ENCODE measurements at regions not wholly inside any gene's neighbourhood (a gene's known extent, or its start where the extent isn't known, plus 50 kb on each side); places are given as distances from the start of the nearest gene placed in this dataset.

GRCh38 chr18:57895182-57895581 lies 92.1 kb upstream of the ATP8B1 start:
- H3K36me3 ChIP-seq (ENCODE audit: control insufficient read depth in 2 of 2, extremely low read depth in 1 of 2, insufficient read depth in 2 of 2, low read length in 2 of 2) = no peaks in the 10 kb centered on the region
- no peak overlapping the region for H3K9ac ChIP-seq (replicated peaks; ENCODE audit: extremely low read depth, insufficient read depth, low read length)
- no peaks in the 10 kb centered on the region for H3K79me2 ChIP-seq (ENCODE audit: control insufficient read depth, insufficient read depth, low read length)
- DNase-seq (ENCODE audit: low read depth, low spot score) (no peak), FAIRE-seq (no peak)
- H3K9me3 ChIP-seq (replicated peaks; ENCODE audit: control insufficient read depth, insufficient read depth, low read length) = no peaks in the 10 kb centered on the region
- no peaks in the 10 kb centered on the region for H3K9me1 ChIP-seq (replicated peaks; ENCODE audit: control insufficient read depth, extremely low read depth, insufficient read depth, low read length)
- ChIA-PET CTCF (no interaction called here), POLR2A (no interaction called here)
- no peak for TF ChIP-seq JUN (IDR thresholded peaks at IDR 0.05; ENCODE audit: borderline replicate concordance, insufficient read depth, insufficient read length, low read depth)
- no peak for TF ChIP-seq POLR2AphosphoS5 (IDR thresholded peaks at IDR 0.05; ENCODE audit: insufficient read depth, low read depth, low read length)
- no peak for TF ChIP-seq GATA2 (IDR thresholded peaks at IDR 0.05; ENCODE audit: insufficient read depth, insufficient read length, low read depth, low read length)
- peaks cover 2% of the 10 kb centered on the region for H3K4me1 ChIP-seq (ENCODE audit: control insufficient read depth, extremely low read depth, insufficient read depth, low read length)
- BruUV-seq (replicated peaks) = no TSS peak
- no peaks in the 10 kb centered on the region for H3K27me3 ChIP-seq (ENCODE audit: control insufficient read depth in 2 of 2, insufficient read depth in 2 of 2, low read length in 2 of 2)
- no peak overlapping the region for H3K27ac ChIP-seq (ENCODE audit: insufficient read depth, low read depth, low read length)
- H4K20me1 ChIP-seq (replicated peaks; ENCODE audit: control insufficient read depth, extremely low read depth, insufficient read depth, low read length) = no peaks in the 10 kb centered on the region
- H3K4me2 ChIP-seq (ENCODE audit: insufficient read depth, low read length) = no peak overlapping the region
- dilution Hi-C loops (cut with MboI; ENCODE audit: extremely low pct_ligation_motif_present, low sequenced_read_pairs) (no loop called here), intact Hi-C loops (cut with micrococcal nuclease) (no loop called here)
- peak overlapping the region; percentile 14 for H2AFZ ChIP-seq (ENCODE audit: low read depth, low read length)
- no peak overlapping the region for H3K4me3 ChIP-seq (replicated peaks in 1 of 3; ENCODE audit: insufficient read depth in 1 of 3, low read depth in 1 of 3, low read length in 3 of 3)

GRCh38 chr18:57891707-57892391 lies 88.7 kb upstream of the ATP8B1 start:
- H3K27me3 ChIP-seq (ENCODE audit: control insufficient read depth in 2 of 2, insufficient read depth in 2 of 2, low read length in 2 of 2) = no peaks in the 10 kb centered on the region
- H3K36me3 ChIP-seq (ENCODE audit: control insufficient read depth in 2 of 2, extremely low read depth in 1 of 2, insufficient read depth in 2 of 2, low read length in 2 of 2) = no peaks in the 10 kb centered on the region
- H3K9ac ChIP-seq (replicated peaks; ENCODE audit: extremely low read depth, insufficient read depth, low read length) = no peak overlapping the region
- H3K79me2 ChIP-seq (ENCODE audit: control insufficient read depth, insufficient read depth, low read length) = no peaks in the 10 kb centered on the region
- H3K4me3 ChIP-seq (replicated peaks in 1 of 3; ENCODE audit: insufficient read depth in 1 of 3, low read depth in 1 of 3, low read length in 3 of 3) = no peak overlapping the region
- no peak overlapping the region for H2AFZ ChIP-seq (ENCODE audit: low read depth, low read length)
- peaks cover 6% of the 10 kb centered on the region for H3K4me1 ChIP-seq (ENCODE audit: control insufficient read depth, extremely low read depth, insufficient read depth, low read length)
- no peak overlapping the region for H3K27ac ChIP-seq (ENCODE audit: insufficient read depth, low read depth, low read length)
- dilution Hi-C loops (cut with MboI; ENCODE audit: extremely low pct_ligation_motif_present, low sequenced_read_pairs) (no loop called here), intact Hi-C loops (cut with micrococcal nuclease) (no loop called here)
- no peak for DNase-seq (ENCODE audit: low read depth, low spot score)
- H3K9me1 ChIP-seq (replicated peaks; ENCODE audit: control insufficient read depth, extremely low read depth, insufficient read depth, low read length) = no peaks in the 10 kb centered on the region
- no TSS peak for BruUV-seq (replicated peaks)
- CTCF ChIA-PET = interaction anchor here (1.2 to 1.7 kb wide), 4 partner anchors 10 to 230 kb away, joined by 4 to 5 read pairs (median 4); no protein-coding TSS in a partner anchor
- H4K20me1 ChIP-seq (replicated peaks; ENCODE audit: control insufficient read depth, extremely low read depth, insufficient read depth, low read length) = no peaks in the 10 kb centered on the region
- TF ChIP-seq EZH2 (IDR thresholded peaks at IDR 0.05; ENCODE audit: borderline replicate concordance, low read depth, low read length, severe bottlenecking) = no peak
- no peak for TF ChIP-seq POLR2A (IDR thresholded peaks at IDR 0.05; ENCODE audit: low read depth, low read length)
- no peak for TF ChIP-seq POLR2AphosphoS5 (IDR thresholded peaks at IDR 0.05; ENCODE audit: insufficient read depth, low read depth, low read length)
- TF ChIP-seq JUN (IDR thresholded peaks at IDR 0.05; ENCODE audit: borderline replicate concordance, insufficient read depth, insufficient read length, low read depth) = no peak
- no peak for TF ChIP-seq GATA2 (IDR thresholded peaks at IDR 0.05; ENCODE audit: insufficient read depth, insufficient read length, low read depth, low read length)
- no peak for TF ChIP-seq FOS (IDR thresholded peaks at IDR 0.05; ENCODE audit: borderline replicate concordance, insufficient read depth, low read length)
- TF ChIP-seq MYC (IDR thresholded peaks at IDR 0.05; ENCODE audit: low read depth, low read length) = no peak
- TF ChIP-seq MAX (IDR thresholded peaks at IDR 0.05; ENCODE audit: insufficient read depth, insufficient read length) = no peak
- no peak for TF ChIP-seq CTCF (IDR thresholded peaks at IDR 0.05; ENCODE audit: extremely low read depth in 1 of 2, insufficient read depth in 1 of 2, low read depth in 1 of 2, low read length in 2 of 2)
- POLR2A ChIA-PET = no interaction called here
- H3K4me2 ChIP-seq (ENCODE audit: insufficient read depth, low read length) = no peak overlapping the region
- FAIRE-seq = no peak
- H3K9me3 ChIP-seq (replicated peaks; ENCODE audit: control insufficient read depth, insufficient read depth, low read length) = no peaks in the 10 kb centered on the region

Measured in endothelial cell of umbilical vein (primary cell).